GM12891 (cell line): ENCODE measurements at regions not wholly inside any gene's neighbourhood (a gene's known extent, or its start where the extent isn't known, plus 50 kb on each side); places are given as distances from the start of the nearest gene placed in this dataset.

ENCODE experiments used
- PAX5 ChIP-seq: IDR thresholded peaks from 2 replicates; pipeline ENCODE4 v1.6.1; 2011; ENCODE audit warnings: low read length, moderate library complexity, mild to moderate bottlenecking; ENCODE audit not compliant: insufficient read depth, severe bottlenecking
- POLR2A ChIP-seq: IDR thresholded peaks from 2 replicates; pipeline ENCODE4 v1.6.1; 2011; ENCODE audit warnings: low read depth, low read length, control low read depth
- POLR2AphosphoS5 ChIP-seq: IDR thresholded peaks from 2 replicates; pipeline ENCODE4 v1.6.1; 2011; ENCODE audit warnings: low read depth, low read length, control low read depth
- SPI1 ChIP-seq: IDR thresholded peaks from 2 replicates; pipeline ENCODE4 v1.6.1; 2011; ENCODE audit warnings: low read depth, low read length, control low read depth
- TAF1 ChIP-seq: IDR thresholded peaks from 2 replicates; pipeline ENCODE4 v1.6.1; 2011; ENCODE audit warnings: low read depth, low read length, control low read depth

DNA sequence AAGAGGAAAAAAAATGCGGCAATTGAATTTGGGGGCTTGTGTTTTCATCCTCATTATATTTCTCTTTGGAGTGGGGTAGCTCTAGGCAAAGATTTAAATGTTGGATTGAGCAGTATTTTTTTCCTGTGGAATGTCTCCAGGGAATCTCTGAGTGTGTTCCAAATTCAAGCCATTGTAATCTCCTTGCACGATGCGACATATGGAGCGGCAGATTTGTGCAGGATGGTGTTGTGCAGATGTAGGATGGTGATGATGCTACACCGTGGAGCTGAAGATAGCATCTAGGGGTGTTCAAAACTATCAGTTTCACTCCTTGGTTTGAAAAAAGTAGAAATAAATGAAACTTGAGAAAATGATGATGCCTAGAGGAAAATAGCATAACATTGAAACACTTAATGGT lies 777.5 kb upstream of the EPHA7 start:
- no peak for TF ChIP-seq SPI1
- TF ChIP-seq POLR2A, result no peak
- no peak for TF ChIP-seq POLR2AphosphoS5
- no peak for TF ChIP-seq PAX5
- TF ChIP-seq TAF1, result no peak
